ENCODE measurements at regions not wholly inside any gene's neighbourhood (a gene's known extent, or its start where the extent isn't known, plus 50 kb on each side); places are given as distances from the start of the nearest gene placed in this dataset.

GRCh38 chr22:23522623-23523251, 57.4 kb downstream of the IGLL1 start:
- FAIRE-seq = no peak

GRCh38 chr22:23521441-23522113, 58.5 kb downstream of the IGLL1 start:
- DNase-seq (ENCODE audit: low spot score in 2 of 2) = peak; percentile 99
- FAIRE-seq = no peak

More at GRCh38 chr22:23522623-23523251, 57.4 kb downstream of the IGLL1 start:
- no peak for DNase-seq (ENCODE audit: low spot score in 2 of 2)

- FAIRE-seq (no peak), DNase-seq (ENCODE audit: low spot score in 2 of 2) (peak; percentile 44 to 61)
Measured at GRCh38 chr22:23520863-23521440, 59.1 kb downstream of the IGLL1 start.

GRCh38 chr22:23519442-23520157, 60.5 kb downstream of the IGLL1 start:
- DNase-seq (ENCODE audit: low spot score in 2 of 2) (no peak), FAIRE-seq (no peak)

- FAIRE-seq = no peak
- no peak for DNase-seq (ENCODE audit: low spot score in 2 of 2)
Measured at GRCh38 chr22:23518376-23519187, 61.5 kb downstream of the IGLL1 start.

DNA sequence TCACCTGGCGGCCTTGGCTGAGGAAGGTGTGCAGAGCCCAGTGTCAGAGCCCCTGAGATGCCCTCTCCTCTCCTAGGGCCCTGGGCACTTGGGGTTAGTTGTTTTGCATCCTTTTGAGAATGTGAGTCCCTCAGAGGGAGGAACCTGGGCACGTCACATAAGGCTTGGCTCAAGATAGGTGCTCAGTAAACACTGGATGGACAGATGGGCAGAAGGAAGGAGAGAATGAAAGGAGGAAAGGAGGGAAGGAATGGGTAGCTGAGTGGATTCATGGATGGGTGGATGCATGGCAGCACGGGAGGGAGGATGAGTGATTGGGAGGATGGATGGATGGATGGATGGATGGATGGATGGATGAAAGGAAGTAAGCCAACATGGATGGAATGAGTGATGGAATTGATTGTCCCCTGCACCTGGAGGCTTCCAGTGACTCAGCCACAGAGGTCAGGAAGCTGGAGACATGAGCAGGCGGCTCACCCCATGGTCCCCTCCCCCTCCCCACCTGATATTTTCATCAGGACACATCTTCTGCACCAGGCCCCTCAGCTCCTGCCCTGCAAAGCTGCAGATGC, 62.2 kb downstream of the IGLL1 start:
- FAIRE-seq (no peak), DNase-seq (ENCODE audit: low spot score in 2 of 2) (no peak)

GRCh38 chr22:23516304-23516703, 63.8 kb downstream of the IGLL1 start:
- no peak for DNase-seq (ENCODE audit: low spot score in 2 of 2)

GRCh38 chr22:23514322-23515038, 65.6 kb downstream of the IGLL1 start:
- FAIRE-seq = no peak
- DNase-seq (ENCODE audit: low spot score in 2 of 2) = no peak

More at GRCh38 chr22:23516304-23516703, 63.8 kb downstream of the IGLL1 start:
- FAIRE-seq = no peak

GRCh38 chr22:23513705-23514104, 66.4 kb downstream of the IGLL1 start:
- FAIRE-seq (no peak), DNase-seq (ENCODE audit: low spot score in 2 of 2) (no peak)

DNA sequence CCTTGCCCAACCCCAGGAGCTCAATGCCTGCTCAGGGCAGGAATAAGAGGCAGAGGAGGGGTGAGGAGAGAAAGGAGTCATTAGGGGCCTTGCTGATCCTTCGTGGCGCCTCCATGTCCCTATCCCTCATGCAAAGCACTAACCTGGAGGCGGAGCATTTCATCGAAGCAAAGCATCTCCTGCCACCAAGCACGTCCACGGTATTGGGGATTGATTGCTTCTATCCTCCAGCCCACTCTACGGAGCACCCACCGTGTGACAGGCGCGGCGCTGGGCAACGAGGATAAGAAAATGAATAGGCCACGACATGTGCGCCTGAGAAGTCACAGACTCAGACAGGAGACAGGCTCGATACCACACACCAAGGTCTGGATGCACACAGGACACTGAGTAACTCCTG, 67.0 kb downstream of the IGLL1 start:
- no peak for FAIRE-seq
- no peak for DNase-seq (ENCODE audit: low spot score in 2 of 2)

DNA sequence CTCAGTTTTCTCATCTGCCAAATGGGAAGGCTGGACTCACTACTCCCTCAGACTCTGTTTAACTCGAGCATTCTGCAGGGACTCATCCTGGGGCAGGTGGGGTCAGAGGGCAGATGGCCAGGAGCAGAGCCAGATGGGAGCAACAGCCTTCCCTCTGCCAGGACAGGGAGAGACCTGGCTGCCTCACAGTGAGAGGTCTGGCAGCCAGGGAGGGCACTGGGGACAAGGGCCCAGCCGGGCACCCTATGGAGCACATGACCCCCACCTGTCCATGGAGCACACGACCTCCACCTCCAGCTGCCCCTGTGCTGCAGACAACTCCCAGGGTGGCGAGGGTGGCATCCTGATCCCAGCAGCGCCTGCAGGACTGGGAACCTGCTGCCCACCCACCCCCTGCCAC, 67.4 kb downstream of the IGLL1 start:
- FAIRE-seq (no peak), DNase-seq (ENCODE audit: low spot score in 2 of 2) (no peak)

DNA sequence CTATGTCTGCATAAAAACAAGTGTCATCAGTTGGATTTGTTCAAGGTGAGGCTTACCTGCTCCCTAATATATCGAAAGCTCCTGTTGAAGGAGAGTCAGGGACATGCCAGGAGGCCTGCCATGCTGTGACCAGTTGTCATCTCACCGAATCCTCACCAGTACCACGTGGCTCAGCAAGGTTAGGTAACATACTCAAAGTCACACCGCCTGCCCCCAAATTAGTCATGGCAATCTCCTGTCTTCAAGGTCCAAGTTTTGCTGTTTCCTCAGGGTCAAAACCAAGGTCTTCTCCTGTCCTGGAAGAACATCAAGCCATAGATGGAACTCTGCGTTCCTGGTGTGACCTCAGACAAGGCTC, 67.8 kb downstream of the IGLL1 start:
- no peak for FAIRE-seq

GRCh38 chr22:23511627-23512347, 68.3 kb downstream of the IGLL1 start:
- FAIRE-seq (no peak), DNase-seq (ENCODE audit: low spot score in 2 of 2) (no peak)

More for the DNA sequence above, 67.8 kb downstream of the IGLL1 start:
- DNase-seq (ENCODE audit: low spot score in 2 of 2) = no peak

- DNase-seq (ENCODE audit: low spot score in 2 of 2) = no peak
- FAIRE-seq = no peak
Measured at GRCh38 chr22:23509571-23510302, 70.4 kb downstream of the IGLL1 start.

DNA sequence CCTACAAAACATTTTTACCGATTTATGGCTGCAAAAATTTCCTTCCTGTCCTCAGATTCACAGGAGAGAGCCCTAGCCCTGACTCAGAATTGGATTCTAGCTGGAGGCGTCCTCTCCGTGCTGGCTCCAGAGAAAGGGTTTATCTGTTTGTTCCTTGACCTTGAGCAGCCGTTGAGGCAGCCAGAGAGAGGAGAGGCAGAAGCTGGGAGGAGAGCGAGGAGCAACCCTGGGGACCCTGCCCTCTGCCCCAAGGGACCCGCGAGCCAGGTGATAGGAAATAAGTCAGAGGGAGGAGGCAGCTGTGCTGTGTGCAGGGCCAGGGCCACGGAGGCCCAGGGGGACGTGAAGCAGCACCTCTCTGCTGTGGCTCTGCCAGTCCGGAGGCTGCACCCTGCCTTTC, 75.6 kb downstream of the IGLL1 start:
- DNase-seq (ENCODE audit: low spot score in 2 of 2) (no peak), FAIRE-seq (no peak)

- DNase-seq (ENCODE audit: low spot score in 2 of 2) (no peak), FAIRE-seq (no peak)
Measured at GRCh38 chr22:23503736-23504440, 76.2 kb downstream of the IGLL1 start.

GRCh38 chr22:23503142-23503541, 76.9 kb downstream of the IGLL1 start:
- FAIRE-seq (no peak), DNase-seq (ENCODE audit: low spot score in 2 of 2) (no peak)

- no peak for FAIRE-seq
- DNase-seq (ENCODE audit: low spot score in 2 of 2) = no peak
Measured at GRCh38 chr22:23501708-23502107, 78.4 kb downstream of the IGLL1 start.

Data from frontal cortex (tissue), 3 donors.